ENCODE measurements at regions not wholly inside any gene's neighbourhood (a gene's known extent, or its start where the extent isn't known, plus 50 kb on each side); places are given as distances from the start of the nearest gene placed in this dataset.

DNA sequence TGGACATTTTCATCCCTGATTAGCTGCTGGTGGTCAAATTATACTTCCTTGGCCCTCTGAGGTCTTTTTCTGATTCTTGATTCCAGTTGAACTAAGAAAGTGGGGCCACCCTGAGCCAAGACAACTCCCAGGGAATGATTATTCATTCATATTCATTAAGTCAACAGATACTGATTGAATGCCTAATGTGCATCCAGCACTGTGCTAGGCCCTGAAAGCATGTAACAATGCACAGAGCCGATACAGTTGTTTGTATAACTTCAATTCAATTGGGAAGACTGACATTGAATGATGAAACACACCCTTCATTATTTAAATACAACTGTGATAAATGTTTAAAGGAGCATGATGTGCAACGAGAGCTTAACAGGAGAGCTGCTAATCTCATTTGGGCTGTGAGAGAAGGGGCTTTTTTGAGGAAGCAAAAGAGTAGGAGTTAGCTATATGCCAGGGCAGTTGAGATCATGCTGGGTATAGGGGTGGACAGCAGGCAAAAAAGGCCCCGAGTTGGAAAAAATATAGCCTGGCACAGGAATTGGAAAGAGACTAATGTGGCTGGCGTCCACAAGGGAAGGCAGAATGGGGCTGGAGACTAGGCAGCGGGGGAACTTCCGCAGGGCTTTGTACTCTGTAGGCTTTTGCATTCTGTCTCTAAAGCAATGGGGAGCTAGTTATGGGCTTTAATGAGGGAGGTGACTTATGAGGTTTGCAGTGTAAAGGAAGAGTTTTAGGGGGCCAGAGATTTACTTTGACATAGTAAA is 57.2 kb upstream of the ACVR1 start:
- DNase-seq: no peak

DNA sequence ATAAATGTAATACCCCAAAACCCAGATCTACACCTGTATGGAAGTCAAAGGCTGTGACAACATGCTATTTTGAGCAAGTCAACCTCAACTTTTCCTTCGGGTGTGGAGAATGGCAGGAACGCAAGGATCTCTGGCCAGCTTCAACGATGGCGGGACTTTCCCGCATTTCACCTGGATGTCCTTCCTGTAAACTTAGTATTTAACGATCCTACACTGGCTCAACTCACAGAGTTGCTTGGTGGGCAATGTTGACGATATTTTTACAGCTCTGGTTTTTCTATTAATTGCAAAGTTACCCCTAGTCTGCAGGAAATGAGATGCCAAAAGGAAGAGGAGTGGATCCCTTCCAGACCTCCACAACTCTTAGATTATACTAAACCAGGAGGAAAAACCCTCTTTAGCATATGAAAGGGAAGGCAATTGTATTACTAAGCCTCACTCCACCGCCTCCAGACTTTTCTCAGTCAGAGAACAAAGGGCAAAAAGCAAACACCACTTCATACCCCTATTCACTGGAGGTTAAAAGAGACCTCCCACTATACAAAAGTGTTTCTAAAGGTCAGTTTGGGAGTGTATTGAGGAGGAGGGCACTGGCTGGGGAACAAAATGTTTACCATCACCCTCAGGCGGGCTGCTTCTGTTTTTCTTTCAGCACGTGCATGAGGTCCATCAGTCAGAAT is 56.5 kb upstream of the ACVR1 start:
- no peak for DNase-seq

DNA sequence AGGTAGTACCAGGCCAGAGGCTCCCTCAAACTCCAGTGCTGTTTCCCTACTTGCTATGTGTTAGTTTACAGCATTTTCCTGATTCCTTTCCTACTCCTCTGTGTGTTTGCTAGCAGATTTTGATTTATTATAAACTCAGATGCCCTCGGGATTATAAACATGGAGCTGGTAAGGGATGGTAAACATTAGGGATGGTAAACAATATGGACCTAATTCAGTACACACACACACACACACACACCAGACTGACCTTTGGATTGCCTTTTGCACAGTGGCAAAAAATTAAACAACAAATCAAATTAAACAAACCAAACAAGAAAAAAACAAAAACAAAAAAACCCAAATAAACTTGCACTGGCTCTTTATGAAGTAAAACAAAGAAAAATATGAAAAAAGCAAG is 55.4 kb upstream of the ACVR1 start:
- no peak for DNase-seq

DNA sequence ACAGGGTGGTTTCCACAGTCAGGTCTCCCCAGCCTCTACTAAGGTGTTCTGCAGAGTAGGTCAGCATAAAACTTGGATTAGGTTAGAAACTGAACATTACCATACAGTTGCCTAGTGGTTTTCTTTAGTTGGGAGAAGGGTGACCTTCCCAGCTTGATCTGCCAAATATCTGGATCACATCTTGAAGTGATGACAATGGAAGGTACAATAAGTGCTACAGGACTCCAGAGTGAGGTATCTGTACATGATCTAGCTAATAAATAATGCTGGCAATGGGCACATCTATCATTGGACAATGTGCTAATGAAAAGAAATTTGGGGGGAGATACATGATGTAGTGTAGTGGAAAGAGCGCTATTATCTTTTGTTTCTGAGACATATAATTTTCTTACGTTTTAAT is 54.6 kb upstream of the ACVR1 start:
- no peak for DNase-seq

DNA sequence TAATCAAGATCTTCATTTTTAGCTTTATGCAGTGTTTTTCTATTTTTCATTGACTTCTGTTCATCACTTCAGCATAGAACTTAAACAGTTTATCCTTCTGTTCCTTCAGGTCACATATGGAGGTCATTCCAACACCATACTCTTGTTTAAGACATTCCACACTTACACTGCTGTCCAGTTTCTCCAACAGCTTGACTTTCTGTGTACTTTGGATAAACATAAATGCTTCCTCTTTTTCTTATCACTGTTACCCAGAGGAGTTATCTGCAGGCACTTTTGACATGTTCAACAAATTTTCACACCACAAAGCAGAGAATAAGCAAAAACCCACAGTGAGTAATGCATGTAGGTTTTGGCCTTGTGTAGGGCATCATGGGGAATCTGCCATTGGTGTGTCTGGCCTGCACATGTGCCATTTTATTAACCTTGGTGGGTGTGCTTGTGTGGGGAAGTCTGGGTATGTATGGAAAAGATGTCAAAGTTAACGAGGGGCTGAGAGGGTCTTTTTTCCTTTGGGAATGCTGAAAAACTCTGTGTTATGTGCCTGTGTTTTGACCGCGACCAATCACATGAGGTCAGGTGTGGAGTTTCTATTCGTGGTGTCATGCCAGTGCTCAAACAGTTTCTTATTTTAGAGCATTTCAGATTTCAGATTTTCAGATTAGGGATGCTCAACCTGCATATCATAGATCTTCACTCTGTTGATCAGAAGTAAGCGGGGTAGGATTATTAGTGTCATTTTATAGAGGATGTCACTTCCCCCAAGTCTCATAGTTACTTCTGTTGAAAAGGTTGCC is 53.9 kb upstream of the ACVR1 start:
- no peak for DNase-seq

DNA sequence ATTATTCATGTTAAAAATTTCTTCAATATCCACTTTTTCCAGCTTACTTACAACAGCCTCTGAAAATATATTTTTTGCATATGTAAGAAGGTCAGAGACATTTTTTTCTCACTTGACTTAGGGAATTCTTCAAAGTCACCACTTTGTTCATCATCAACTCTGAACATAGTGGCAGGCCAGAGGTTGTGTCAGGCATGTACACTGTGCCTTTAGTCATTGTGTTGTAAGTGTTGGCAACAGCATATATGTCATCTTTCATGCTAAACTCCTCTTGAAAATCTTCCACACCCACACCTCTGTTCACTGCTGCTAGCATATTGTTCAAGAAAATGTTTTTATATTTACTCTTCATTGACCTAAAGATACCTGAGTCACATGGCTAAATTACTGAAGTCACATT is 52.2 kb upstream of the ACVR1 start:
- DNase-seq: no peak

DNA sequence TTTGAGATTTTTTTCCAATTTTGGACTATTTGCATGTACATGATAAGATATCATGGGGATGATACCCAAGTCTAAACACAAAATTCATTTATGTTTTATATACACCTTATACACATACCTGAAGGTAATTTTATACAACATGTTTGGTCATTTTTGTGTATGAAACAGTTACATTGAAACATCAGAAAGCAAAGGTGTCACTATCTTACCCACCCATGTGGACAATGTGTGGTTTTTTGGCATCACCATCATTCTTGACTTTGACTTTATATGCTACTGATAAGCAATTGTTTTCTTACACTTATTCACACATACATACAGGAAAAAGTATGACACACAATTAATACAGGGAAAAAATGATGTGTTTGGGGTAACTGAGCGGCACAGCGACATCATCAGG is 51.0 kb upstream of the ACVR1 start:
- no peak for DNase-seq

Measured in fibroblast of skin of right quadriceps (primary cell).